ES-I3 (cell line): ENCODE measurements at regions not wholly inside any gene's neighbourhood (a gene's known extent, or its start where the extent isn't known, plus 50 kb on each side); places are given as distances from the start of the nearest gene placed in this dataset.

Source experiments
- H3K36me3 ChIP-seq: 2 replicates; pipeline ENCODE4 v1.6.1; 2013; ENCODE audit warnings: mild to moderate bottlenecking, low read length, control low read depth, moderate library complexity; ENCODE audit not compliant: insufficient read depth
- H3K4me1 ChIP-seq: 2 replicates; pipeline ENCODE4 v1.6.1; 2013; ENCODE audit warnings: mild to moderate bottlenecking, control low read depth, low read length; ENCODE audit not compliant: insufficient read depth
- H3K9ac ChIP-seq: 2 replicates; pipeline ENCODE4 v1.6.1; 2013; ENCODE audit warnings: low read depth, mild to moderate bottlenecking, low read length, moderate library complexity
- H3K9me3 ChIP-seq: 2 replicates; pipeline ENCODE4 v1.6.1; 2013; ENCODE audit warnings: mild to moderate bottlenecking, low read length, moderate library complexity; ENCODE audit not compliant: control insufficient read depth, insufficient read depth

- Histone ChIP-seq H3K9me3 (no peaks in the 10 kb centered on the region; the same call in 1 of the 2 replicates), H3K4me1 (no peaks in the 10 kb centered on the region), H3K36me3 (no peaks in the 10 kb centered on the region), H3K9ac (no peak overlapping the region)
These were observed 304.5 kb downstream of the EIPR1 start for GRCh38 chr2:3073041-3073595.

- Histone ChIP-seq H3K9ac (no peak overlapping the region), H3K9me3 (no peaks in the 10 kb centered on the region; the same call in 1 of the 2 replicates), H3K4me1 (no peaks in the 10 kb centered on the region), H3K36me3 (no peaks in the 10 kb centered on the region)
These were observed 305.8 kb downstream of the EIPR1 start for GRCh38 chr2:3071685-3072263.

GRCh38 chr2:3066831-3067230, 310.8 kb downstream of the EIPR1 start:
- Histone ChIP-seq H3K36me3 (no peaks in the 10 kb centered on the region), H3K9ac (no peak overlapping the region), H3K4me1 (no peaks in the 10 kb centered on the region), H3K9me3 (no peaks in the 10 kb centered on the region; the same call in 1 of the 2 replicates)

GRCh38 chr2:3065928-3066327, 311.7 kb downstream of the EIPR1 start:
- no peaks in the 10 kb centered on the region for H3K36me3 ChIP-seq
- H3K9ac ChIP-seq: no peak overlapping the region
- no peaks in the 10 kb centered on the region for H3K4me1 ChIP-seq
- H3K9me3 ChIP-seq: no peaks in the 10 kb centered on the region; the same call in 1 of the 2 replicates

- H3K9me3 ChIP-seq: no peaks in the 10 kb centered on the region
- H3K4me1 ChIP-seq: no peaks in the 10 kb centered on the region
- no peaks in the 10 kb centered on the region for H3K36me3 ChIP-seq
- H3K9ac ChIP-seq: no peak overlapping the region
These were observed 314.9 kb downstream of the EIPR1 start for GRCh38 chr2:3062476-3063260.

- H3K9ac ChIP-seq: no peak overlapping the region
- no peaks in the 10 kb centered on the region for H3K9me3 ChIP-seq
- H3K4me1 ChIP-seq: no peaks in the 10 kb centered on the region
- no peaks in the 10 kb centered on the region for H3K36me3 ChIP-seq
These were observed 317.6 kb downstream of the EIPR1 start for GRCh38 chr2:3060049-3060448.

- no peak overlapping the region for H3K9ac ChIP-seq
These were observed 318.3 kb downstream of the EIPR1 start for GRCh38 chr2:3059141-3059925.

GRCh38 chr2:3054066-3054465, 323.6 kb downstream of the EIPR1 start:
- Histone ChIP-seq H3K4me1 (no peaks in the 10 kb centered on the region), H3K9me3 (no peaks in the 10 kb centered on the region), H3K36me3 (no peaks in the 10 kb centered on the region), H3K9ac (no peak overlapping the region)

More at GRCh38 chr2:3059141-3059925, 318.3 kb downstream of the EIPR1 start:
- H3K4me1 ChIP-seq: no peaks in the 10 kb centered on the region
- no peaks in the 10 kb centered on the region for H3K36me3 ChIP-seq
- H3K9me3 ChIP-seq: no peaks in the 10 kb centered on the region

- Histone ChIP-seq H3K9ac (no peak overlapping the region), H3K36me3 (no peaks in the 10 kb centered on the region), H3K9me3 (no peaks in the 10 kb centered on the region), H3K4me1 (no peaks in the 10 kb centered on the region)
These were observed 326.4 kb downstream of the EIPR1 start for GRCh38 chr2:3051266-3051665.

- no peaks in the 10 kb centered on the region for H3K36me3 ChIP-seq
- H3K4me1 ChIP-seq: no peaks in the 10 kb centered on the region
- H3K9me3 ChIP-seq: no peaks in the 10 kb centered on the region
- H3K9ac ChIP-seq: no peak overlapping the region
These were observed 331.3 kb downstream of the EIPR1 start for GRCh38 chr2:3046170-3046865.

GRCh38 chr2:3045318-3045921, 332.2 kb downstream of the EIPR1 start:
- no peaks in the 10 kb centered on the region for H3K9me3 ChIP-seq
- H3K36me3 ChIP-seq: no peaks in the 10 kb centered on the region
- H3K9ac ChIP-seq: no peak overlapping the region
- H3K4me1 ChIP-seq: no peaks in the 10 kb centered on the region

- no peaks in the 10 kb centered on the region for H3K9me3 ChIP-seq
- H3K4me1 ChIP-seq: no peaks in the 10 kb centered on the region
- no peaks in the 10 kb centered on the region for H3K36me3 ChIP-seq
- no peak overlapping the region for H3K9ac ChIP-seq
These were observed 332.9 kb downstream of the EIPR1 start for GRCh38 chr2:3044587-3045317.

- Histone ChIP-seq H3K4me1 (no peaks in the 10 kb centered on the region), H3K36me3 (no peaks in the 10 kb centered on the region), H3K9ac (no peak overlapping the region), H3K9me3 (no peaks in the 10 kb centered on the region)
These were observed 333.9 kb downstream of the EIPR1 start for GRCh38 chr2:3043726-3044125.
